Renal pelvis (tissue), 1 donor: ENCODE measurements at regions not wholly inside any gene's neighbourhood (a gene's known extent, or its start where the extent isn't known, plus 50 kb on each side); places are given as distances from the start of the nearest gene placed in this dataset.

Experiments used
- DNase-seq: peaks from one replicate; pipeline ENCODE4 v3.0.0-alpha.2; 2013

DNA sequence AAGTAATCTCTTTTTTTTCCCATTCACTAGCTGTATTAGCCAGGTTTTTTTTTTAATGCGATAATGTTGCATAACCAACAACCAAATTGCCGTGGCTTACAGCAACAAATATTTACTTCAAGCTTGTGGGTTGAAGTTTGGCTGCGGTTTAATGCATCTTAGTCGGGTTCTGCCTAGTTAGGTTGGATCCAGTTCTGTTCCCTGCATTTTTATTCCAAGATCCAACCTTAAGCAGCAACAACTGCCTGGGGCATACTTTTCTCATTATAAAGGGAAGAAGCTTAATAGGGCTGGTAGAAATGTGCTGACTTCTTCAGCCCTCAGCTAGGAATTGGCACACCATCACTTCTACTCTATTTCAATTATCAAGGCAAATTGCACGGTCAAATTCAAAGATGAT is 1115.5 kb upstream of the AUTS2 start:
- no peak for DNase-seq

DNA sequence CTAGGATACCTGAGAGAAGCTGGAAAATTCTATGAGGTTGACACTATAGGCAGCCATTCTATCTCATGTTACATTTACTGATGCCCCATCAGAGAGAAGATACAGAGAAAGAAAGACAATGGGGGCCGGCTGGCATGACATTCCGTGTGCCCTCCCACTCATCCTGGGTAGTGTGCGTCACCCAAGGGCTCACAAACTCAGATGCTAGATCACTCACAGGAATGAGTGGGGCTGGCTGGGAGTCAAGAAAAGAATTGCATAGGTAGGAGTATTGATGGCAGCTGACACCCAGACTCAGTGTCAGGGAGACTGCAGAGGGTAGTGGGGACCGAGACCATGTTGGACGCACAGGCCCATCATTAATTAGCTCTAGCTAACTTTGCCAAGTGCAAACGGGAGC is 1113.5 kb upstream of the AUTS2 start:
- no peak for DNase-seq

DNA sequence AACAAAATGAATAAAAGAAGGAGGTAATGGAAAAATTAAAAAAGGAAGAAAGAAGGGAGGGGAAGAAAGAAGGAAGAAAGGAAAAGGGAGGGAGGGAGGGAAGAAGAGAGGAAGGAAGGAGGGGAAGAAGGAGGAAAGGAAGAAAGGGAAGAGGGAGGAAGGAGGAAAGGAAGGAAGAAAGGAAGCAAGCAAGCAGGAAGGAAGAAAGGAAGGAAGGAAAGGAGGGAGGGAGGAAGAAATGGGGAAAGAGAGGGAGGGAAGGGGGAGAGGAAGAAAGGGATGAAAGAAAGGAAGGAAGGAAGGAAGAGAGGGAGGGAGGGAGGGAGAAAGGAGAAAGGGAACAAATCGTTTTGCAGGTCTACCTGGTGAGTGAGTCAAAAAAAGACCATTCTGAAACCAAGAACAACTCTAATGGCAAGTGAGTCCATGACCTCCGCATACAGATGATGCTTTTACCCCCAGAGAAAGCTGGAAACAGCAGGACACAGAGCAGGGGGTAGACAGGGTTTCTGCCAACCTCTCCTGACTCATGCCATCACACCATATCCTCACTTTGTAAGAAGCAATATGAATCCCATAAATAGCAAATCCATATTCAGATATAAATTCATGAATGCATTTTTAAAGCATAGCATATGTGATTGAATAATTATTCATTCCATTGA is 1112.9 kb upstream of the AUTS2 start:
- DNase-seq: no peak

DNA sequence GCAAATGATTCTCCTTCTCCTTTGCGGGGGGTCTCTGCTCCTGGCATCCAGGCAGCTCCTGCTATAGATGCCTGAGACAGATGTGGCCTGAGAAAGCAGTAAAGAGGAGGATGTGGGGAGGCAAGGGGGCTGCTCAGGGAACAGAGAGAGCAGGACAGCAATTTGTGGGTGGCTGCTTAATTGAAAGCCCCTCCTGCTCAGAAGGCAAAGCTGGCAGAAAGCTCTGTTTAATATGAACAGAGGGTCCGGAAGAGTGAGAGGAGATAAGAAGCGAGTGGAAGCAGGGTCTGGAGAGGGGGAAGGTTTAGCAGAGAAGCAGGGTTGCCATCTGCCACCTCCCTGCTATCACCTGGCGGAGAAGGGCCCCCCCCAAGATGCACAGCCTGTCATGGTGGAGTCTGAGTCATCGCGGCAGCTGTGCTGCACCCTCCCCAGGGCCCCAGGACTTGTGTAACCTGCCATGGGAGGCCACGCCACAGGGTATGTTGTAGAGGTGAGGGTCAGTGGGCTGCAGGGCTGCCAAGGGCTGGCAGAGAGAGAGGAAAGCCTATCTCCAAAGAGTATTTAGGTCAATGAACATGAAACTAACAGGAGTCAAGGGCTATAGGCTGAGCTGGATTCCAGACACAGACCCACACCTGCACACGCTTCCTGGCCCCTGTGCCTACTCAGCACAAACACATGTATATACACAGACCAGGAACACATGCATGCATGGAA is 1109.8 kb upstream of the AUTS2 start:
- DNase-seq: no peak

DNA sequence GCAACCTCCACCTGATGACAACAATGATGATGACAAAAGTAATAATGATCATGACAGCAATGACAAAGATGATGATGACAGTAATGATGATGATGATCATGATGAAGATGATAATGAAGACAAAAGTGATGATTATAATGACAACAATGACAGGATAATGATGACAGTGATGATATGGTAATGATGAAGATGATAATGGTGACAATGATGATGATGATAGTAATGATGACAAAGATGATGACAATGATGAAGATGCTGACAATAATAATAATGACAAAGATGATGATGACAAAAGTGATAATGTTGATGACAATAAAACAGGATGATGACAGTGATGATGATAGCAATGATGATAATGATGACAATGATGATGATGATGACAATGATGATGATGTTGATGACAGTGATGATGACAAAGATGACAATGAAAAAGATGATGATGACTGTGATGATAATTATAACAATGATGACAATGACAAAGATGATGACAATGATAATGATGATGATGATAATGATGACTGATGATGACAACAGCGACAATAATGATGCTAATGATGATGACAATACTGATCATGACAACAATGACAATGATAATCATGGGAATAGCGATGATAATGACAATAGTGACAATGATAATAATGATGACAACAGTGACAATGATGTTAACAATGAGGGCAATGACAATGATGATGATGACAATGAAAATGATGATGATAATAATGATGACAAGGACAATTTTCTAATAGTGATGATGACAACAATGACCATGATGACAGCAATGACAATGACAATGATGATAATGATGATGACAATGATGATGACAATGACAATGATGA is 1106.5 kb upstream of the AUTS2 start:
- no peak for DNase-seq

DNA sequence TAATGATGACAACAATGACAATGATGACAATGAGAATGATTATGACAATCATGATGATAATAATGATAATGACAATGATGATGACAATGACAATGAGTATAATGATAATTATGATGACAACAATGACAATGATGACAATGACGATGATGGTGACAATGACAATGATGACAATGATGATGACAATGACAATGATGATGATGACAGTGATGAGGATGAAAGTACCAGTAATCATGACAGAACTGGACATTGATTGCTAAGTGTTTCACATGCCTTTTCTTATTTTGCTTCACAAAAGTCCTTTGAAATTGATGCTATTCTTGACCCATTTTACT is 1106.0 kb upstream of the AUTS2 start:
- DNase-seq: no peak

DNA sequence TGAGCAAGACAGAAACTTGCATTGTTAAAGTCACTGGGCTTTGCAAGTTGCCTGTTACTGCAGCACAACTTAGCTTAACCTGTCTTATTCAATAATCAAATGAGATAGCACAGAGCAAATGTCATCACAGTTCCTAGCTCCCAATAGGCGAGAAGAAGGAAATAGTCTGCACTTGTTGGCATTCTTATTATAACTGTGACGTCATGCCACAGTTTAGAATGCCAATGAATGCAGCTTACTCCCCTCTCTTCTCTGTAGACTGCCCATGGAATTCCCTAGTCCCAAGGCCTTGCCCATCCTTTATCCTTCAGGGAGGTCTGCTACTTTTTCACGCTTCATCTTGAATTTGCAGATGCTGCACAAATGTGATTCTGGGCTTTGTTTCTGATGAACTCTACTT is 1094.9 kb upstream of the AUTS2 start:
- no peak for DNase-seq

DNA sequence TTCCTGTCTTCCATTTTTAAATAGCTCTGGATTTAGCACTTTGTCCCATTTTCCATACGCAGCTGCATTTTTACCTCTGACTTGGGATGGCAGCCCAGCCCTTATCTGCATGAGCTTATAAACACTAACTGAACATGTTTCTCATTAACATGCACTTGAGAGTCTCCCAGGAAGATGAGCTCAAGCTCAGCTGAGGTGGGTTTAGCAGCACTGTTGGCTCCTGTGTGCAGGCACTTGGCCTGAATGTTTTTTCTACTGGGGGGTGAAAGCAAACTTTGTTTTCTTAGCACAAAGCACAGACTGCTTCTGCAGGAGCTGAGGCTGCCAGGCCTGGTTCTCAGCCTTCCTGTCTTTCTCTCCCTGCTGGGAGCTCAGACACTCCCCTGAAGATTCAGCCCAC is 1093.6 kb upstream of the AUTS2 start:
- no peak for DNase-seq

DNA sequence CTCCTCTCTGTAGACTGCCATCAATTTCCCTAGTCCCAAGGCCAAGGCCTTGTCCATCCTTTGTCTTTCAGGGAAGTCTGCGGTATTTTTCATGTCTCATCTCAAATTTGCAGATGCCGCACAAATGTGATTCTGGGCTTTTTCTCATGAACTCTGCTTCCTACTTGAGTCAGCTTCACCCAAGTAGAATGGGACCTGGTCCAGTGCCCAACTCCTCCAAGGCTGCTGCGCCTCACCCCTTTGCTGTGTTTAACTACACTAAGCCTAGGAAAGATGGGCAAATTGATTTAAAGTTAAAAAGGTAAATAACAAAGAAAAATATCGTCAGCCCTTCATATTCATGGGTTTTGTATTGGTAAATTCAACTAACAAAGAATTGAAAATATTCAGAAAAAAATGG is 1092.6 kb upstream of the AUTS2 start:
- no peak for DNase-seq

DNA sequence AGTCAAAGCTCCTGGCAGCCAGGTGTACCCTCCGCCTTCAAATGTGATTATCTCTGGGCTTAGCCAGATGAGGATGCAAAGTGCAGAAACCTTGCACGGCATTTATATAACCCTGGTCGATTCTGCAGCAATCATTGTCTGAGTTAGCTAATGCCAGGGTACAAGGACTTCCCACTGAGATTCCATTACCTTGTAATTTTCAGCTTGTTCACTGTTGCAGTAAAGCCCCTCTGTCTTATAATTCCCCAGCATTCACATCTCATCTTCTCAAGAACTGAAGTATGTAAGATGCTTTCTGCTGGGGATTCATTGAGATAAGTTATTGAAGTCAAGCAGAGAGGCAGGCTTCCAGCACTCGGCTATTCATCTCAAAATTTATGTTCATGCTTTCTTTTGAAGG is 1090.6 kb upstream of the AUTS2 start:
- DNase-seq: no peak

DNA sequence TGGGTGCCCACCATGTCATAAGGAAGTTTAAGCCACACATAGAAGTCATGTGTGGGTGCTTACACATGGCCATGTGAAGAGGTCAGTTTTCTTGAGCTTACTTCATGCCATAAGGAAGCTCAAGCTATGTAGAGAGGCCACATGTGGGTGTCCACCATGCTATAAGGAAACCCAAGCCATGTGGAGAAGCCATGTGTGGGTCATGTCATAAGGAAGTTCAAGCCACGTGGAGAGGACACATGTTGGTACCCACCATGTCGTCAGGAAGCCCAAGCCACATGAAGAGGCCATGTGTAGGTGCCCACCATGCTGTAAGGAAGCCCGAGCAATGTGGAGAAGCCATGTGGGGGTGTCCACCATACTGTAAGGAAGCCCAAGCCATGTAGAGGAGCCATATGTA is 1089.2 kb upstream of the AUTS2 start:
- no peak for DNase-seq

DNA sequence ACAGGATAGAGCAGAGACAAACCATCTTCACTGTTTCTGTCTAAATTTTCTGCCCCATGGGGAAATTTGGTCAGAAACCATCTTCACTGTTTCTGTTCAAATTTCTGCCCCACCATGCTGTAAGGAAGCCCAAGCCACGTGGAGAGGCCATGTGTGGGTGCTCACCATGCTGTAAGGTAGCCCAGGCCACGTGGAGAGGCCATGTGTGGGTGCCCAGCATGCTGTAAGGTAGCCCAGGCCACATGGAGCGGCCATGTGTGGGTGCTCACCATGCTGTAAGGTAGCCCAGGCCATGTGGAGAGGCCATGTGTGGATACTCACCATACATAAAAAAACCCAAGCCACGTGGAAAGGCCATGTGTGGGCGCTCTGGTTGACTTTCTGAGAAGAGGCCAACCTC is 1088.7 kb upstream of the AUTS2 start:
- DNase-seq: no peak

DNA sequence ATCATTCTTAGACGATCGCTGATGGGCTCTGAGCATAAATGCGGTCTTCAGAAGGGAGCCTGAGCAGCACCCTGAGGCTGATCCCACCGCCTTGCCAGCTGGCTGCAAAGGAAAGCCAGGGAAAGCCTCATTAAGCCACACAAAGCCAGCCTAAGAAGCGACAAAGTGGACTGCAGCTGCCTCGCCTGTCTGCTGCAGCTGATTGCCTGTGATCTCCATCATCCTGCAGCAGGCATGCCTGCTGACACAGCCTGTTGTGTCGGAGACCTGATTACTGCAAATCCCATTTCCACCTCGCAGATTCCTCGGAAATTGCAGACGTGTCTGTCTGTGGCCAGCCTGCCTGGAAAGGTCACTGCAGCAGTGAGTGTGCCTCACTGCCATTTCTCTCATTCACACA is 1087.0 kb upstream of the AUTS2 start:
- DNase-seq: no peak

DNA sequence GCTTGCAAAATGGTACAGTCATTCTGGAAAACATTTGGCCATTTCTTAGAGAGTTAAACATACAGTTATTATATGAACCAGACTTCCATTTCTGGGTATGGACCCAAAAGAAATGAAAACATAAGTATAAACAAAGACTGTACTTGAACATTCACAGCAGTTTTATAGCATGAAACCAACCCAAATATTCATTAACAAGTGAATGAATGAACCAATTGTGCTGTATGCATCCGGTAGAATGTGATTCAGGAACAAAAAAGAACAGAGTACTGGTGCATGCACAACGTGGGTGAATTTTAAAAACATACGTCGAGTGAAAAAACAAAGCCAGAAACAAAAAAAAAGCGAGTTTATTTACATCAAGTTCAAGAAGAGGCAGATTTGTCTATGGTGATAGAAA is 1085.8 kb upstream of the AUTS2 start:
- no peak for DNase-seq

DNA sequence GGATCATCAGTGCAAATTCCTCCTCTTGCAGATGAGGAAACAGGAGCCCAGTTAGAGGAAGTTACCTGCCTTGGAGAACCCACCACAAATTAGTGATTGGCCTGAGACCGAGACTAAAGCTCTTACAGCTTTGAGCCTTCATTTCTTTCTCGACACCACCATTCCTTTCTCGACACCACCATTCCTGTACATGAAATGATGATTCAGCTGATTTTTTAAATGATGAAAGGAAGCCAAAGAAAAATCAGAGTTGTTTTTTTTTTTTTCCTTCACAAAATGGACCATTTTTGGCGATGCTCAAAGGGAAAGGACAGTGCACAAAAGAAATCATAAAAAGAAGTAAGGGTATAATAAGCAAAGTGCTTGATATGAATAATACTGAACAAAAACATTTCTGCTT is 1080.2 kb upstream of the AUTS2 start:
- DNase-seq: no peak

DNA sequence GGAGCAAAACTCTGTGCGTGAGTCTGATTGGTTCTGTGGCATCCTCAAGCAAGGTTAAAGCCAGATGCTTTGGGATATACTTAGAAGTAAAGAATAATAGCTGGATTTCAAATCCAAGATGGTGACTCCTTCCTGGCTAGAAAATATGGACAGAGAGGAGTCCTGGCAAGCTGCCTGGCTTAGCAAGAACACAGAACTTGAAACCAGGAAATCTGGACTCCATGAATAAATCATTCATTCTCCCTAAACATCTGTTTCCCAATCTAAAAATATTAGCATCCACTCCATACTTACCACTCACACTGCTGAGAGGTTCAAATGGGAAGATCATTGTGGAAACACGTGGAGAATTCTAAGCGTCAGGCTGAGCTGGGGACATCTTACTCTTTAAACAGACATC is 1074.1 kb upstream of the AUTS2 start:
- DNase-seq: no peak

DNA sequence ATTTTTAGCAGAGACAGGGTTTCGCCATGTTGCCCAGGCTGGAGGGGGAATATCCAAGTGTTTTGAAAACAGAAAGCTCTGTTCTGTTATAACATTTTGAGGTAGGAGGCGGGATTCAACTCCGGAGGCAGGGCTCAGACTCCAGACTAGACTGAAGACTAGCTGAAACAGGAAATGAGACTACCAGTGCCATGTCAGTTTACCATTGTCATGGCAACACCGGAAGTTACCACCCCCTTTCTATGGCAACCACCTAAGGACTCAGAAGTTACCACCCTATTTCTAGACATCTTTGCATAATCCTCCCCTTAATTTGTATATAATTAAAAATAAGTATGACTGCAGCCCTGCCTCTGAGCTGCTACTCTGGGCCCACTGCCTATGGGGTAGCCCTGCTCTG is 1069.1 kb upstream of the AUTS2 start:
- no peak for DNase-seq

DNA sequence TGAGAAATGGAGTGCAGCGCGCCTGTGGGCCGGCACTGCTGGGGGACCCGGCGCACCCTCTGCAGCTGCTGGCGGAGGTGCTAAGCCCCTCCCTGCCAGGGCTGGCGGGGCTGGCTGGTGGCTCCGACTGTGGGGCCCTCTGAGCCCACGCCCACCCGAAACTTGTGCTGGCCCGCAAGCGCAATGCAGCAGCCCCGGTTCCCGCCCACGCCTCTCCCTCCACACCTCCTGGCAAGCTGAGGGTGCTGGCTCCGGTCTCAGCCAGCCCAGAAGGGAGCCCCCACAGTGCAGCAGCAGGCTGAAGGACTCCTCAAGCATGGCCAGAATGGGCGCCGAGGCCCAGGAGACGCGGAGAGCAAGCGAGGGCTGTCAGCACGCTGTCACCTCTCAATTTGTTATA is 1063.0 kb upstream of the AUTS2 start:
- DNase-seq: no peak

DNA sequence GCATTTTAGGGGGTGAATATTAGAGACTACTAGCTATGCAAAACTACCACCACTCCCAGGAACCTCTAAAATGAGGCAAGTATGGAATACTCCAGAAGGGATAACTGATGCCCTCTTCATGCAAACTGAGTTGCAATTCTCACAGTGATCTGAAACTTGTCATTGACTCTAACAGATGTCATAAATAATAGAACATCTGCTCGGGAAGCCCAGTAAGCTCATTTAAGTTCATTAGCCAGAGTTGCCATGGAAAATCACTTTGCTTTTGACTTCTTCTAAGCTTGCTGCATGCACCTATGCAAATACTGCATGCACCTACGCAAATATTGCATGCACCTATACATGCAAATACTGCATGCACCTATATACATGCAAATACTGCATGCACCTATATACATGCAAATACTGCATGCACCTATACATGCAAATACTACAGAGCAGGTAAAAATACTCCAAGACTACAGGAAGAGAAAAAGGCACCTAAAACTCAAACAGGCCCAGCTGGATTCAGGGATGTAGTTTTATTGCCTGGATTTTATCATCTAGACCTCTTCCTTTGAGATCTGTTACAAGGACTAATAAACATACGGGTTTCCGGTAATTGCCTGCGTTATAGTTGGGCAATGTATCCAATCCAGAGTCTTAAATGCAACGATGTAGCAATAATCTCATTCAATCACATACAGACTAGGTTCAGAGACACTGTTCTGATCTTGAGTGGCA is 1061.1 kb upstream of the AUTS2 start:
- no peak for DNase-seq

DNA sequence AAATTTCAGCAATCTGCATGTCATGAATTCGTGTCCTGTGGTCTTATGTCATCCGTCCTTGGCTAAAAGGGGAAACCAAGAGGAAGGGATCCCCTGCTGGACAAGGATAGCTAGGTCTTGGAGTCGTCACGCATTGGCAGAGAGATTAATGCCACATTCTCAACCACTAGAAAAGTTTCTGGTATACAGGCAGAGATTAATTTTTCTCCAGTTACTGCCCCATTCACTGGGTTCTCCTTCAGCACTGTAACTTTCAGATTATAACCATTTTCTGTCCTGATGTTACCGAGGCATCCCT is 1060.6 kb upstream of the AUTS2 start:
- DNase-seq: no peak

DNA sequence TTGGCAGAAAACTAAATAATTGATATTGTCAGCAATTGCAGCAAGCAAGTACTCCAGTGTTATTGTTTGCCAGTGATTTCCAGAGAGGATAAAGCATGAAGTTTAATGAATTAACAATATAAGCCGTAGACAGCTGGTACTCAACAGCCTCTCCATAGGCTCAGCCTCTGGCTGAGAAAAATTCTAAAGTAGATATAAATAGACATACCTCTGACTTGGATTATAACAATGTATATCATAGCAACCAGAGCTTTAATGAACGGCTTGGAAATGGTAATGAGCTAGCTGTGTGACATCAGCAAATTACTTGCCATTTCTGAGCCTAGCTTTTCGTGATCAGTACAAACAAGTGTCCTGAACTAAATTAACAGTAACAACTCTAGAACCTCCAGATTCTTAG is 1055.4 kb upstream of the AUTS2 start:
- no peak for DNase-seq

DNA sequence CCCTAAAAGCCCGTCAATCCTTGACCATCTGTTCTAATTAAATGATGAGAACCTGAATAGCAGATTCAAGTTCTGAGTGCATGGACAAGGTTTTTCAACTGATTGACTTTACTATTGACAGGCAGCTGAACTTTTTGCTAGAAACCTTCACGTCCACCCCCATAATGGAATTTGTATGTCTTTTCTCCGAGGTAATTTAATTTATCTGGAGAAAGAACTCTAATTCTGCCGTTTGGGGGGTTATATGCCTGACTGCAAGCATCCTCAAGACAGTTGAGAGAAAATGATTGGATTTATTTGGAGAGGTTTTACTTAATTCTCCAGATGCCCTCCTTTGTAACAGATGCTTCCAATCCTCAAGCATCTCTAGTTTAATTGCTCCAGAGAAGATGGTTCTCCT is 1053.4 kb upstream of the AUTS2 start:
- DNase-seq: no peak

DNA sequence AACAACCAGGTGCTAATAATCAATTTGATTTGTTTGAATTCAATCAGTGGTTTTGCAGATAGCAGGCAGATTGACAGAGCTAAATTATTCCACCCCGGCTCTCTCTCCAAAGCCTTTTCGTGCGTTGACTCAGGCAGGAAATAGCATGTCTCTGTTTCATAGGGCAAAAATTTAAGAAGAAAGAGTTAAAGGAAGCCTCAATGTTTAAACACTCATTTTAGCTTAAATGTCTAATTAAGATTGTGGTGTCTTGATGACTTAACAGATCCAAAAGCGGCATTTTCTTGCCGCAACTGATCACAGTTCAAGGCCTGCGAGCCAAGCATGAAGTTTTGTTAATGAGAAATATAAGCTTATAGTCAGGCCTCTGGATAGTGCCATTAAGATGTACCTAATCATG is 1051.1 kb upstream of the AUTS2 start:
- no peak for DNase-seq
